H1 (cell line): ENCODE measurements at regions not wholly inside any gene's neighbourhood (a gene's known extent, or its start where the extent isn't known, plus 50 kb on each side); places are given as distances from the start of the nearest gene placed in this dataset.
"Not testable (repeated sequence)": the region's sequence is repeated elsewhere in the genome, so short reads cannot be mapped to it uniquely, and the experiment has no call there.

ENCODE experiments used
- CTCF ChIA-PET: fragments of 300-600 bp; sonication (Branson Sonifier 250); formaldehyde crosslinking; loops from one replicate; lab custom pipeline; 2021; ENCODE audit not compliant: partially characterized antibody; lab: Charles Lee
- POLR2A ChIA-PET: fragments of 300-600 bp; sonication (Branson Sonifier 250); formaldehyde crosslinking; loops from one replicate; lab custom pipeline; 2021; ENCODE audit warnings: inconsistent platforms; ENCODE audit not compliant: partially characterized antibody; lab: Charles Lee
- DNase-seq, 2 experiments: peaks; one replicate each; pipeline versions ENCODE4 v3.0.0 to v3.0.0-alpha.2; 2010 to 2022; ENCODE audit warnings: low spot score in 2 of 2, low read depth in 1 of 2, mixed read lengths in 1 of 2
- FAIRE-seq: peaks from 2 replicates; lab custom pipeline; 2011; peaks lifted over from hg19 to GRCh38; lab: Jason Lieb, UNC
- H2AFZ ChIP-seq: 2 replicates; pipeline ENCODE4 v1.8.1; 2012; ENCODE audit warnings: low read length, inconsistent platforms
- H2AK5ac ChIP-seq: 2 replicates; pipeline ENCODE4 v1.6.1; 2013; ENCODE audit warnings: low read depth, low read length
- H2BK120ac ChIP-seq: replicated peaks from 2 replicates; pipeline ENCODE3; 2013; ENCODE audit warnings: low read depth, low read length, inconsistent platforms
- H2BK12ac ChIP-seq: 2 replicates; pipeline ENCODE4 v1.6.1; 2013; ENCODE audit warnings: low read depth, low read length
- H2BK15ac ChIP-seq: 2 replicates; pipeline ENCODE4 v1.6.1; 2013; ENCODE audit warnings: low read length
- H2BK20ac ChIP-seq: 2 replicates; pipeline ENCODE4 v1.6.1; 2013; ENCODE audit warnings: low read length
- H2BK5ac ChIP-seq: 2 replicates; pipeline ENCODE4 v1.6.1; 2013; ENCODE audit warnings: low read depth, low read length
- H3K14ac ChIP-seq: 2 replicates; pipeline ENCODE4 v1.6.1; 2013; ENCODE audit warnings: inconsistent platforms; ENCODE audit not compliant: insufficient read length
- H3K18ac ChIP-seq: 2 replicates; pipeline ENCODE4 v1.6.1; 2013; ENCODE audit warnings: low read length; ENCODE audit errors: extremely low read depth
- H3K23ac ChIP-seq: 2 replicates; pipeline ENCODE4 v1.6.1; 2013; ENCODE audit warnings: inconsistent platforms; ENCODE audit not compliant: insufficient read length
- H3K23me2 ChIP-seq: 2 replicates; pipeline ENCODE4 v1.6.1; 2013; ENCODE audit warnings: low read depth, low read length
- H3K27ac ChIP-seq: 2 replicates; pipeline ENCODE4 v1.6.1; 2011; ENCODE audit warnings: low read depth, low read length, inconsistent platforms
- H3K27me3 ChIP-seq, 4 experiments: replicated peaks in 1 of 4; 1 replicate in 1 of 4; 2 replicates in 3 of 4; pipeline versions ENCODE4 v1.6.1 to v1.8.1; 2011 to 2013; ENCODE audit warnings: low read length in 3 of 4, mild to moderate bottlenecking in 3 of 4, inconsistent platforms in 2 of 4, mixed read lengths in 2 of 4, moderate library complexity in 1 of 4; ENCODE audit not compliant: control insufficient read depth in 3 of 4, insufficient read depth in 3 of 4; ENCODE audit errors: extremely low read depth in 1 of 4
- H3K36me3 ChIP-seq, 4 experiments: 2 replicates each; pipeline versions ENCODE4 v1.6.1 to v1.8.1; 2011 to 2013; ENCODE audit warnings: mild to moderate bottlenecking in 4 of 4, low read length in 3 of 4, moderate library complexity in 2 of 4, control low read depth in 1 of 4, inconsistent platforms in 1 of 4; ENCODE audit not compliant: insufficient read depth in 4 of 4, control insufficient read depth in 2 of 4
- H3K4ac ChIP-seq: replicated peaks from 2 replicates; pipeline ENCODE3; 2013; ENCODE audit warnings: low read length, low read depth, mixed read lengths, inconsistent platforms; ENCODE audit not compliant: insufficient read length
- H3K4me1 ChIP-seq, 4 experiments: replicated peaks in 1 of 4; 1 replicate in 1 of 4; 2 replicates in 3 of 4; pipeline versions ENCODE4 v1.6.1 to v1.8.1; 2011 to 2013; ENCODE audit warnings: low read length in 3 of 4, inconsistent platforms in 2 of 4, mixed read lengths in 1 of 4; ENCODE audit not compliant: insufficient read depth in 4 of 4, control insufficient read depth in 3 of 4
- H3K4me2 ChIP-seq, 2 experiments: 2 replicates each; pipeline versions ENCODE4 v1.6.1 to v1.8.1; 2011 to 2013; ENCODE audit warnings: low read depth in 2 of 2, low read length in 2 of 2, control low read depth in 1 of 2, inconsistent platforms in 1 of 2, mild to moderate bottlenecking in 1 of 2; ENCODE audit not compliant: insufficient read depth in 1 of 2
- H3K4me3 ChIP-seq, 4 experiments: fragments of 200-600, 300-600 bp in 1 of 4; sonication (generic), shearing (Covaris generic), sonication (Bioruptor Twin) in 1 of 4; 2 replicates each; pipeline versions ENCODE4 v1.5.1 to v1.8.1; 2011 to 2016; ENCODE audit warnings: low read length in 4 of 4, low read depth in 3 of 4, control low read depth in 2 of 4, inconsistent platforms in 2 of 4, mild to moderate bottlenecking in 2 of 4, mixed read lengths in 1 of 4, moderate library complexity in 1 of 4; ENCODE audit not compliant: insufficient read depth in 2 of 4; ENCODE audit errors: extremely low read depth in 1 of 4
- H3K56ac ChIP-seq: replicated peaks from 2 replicates; pipeline ENCODE3; 2013; ENCODE audit warnings: low read depth, mild to moderate bottlenecking, mixed read lengths, low read length, inconsistent platforms; ENCODE audit not compliant: insufficient read length
- H3K79me1 ChIP-seq: 2 replicates; pipeline ENCODE4 v1.6.1; 2013; ENCODE audit warnings: low read depth, low read length, control low read depth
- H3K79me2 ChIP-seq, 2 experiments: 2 replicates each; pipeline versions ENCODE4 v1.6.1 to v1.8.1; 2012 to 2013; ENCODE audit warnings: low read length in 2 of 2, mild to moderate bottlenecking in 2 of 2, inconsistent platforms in 1 of 2; ENCODE audit not compliant: insufficient read depth in 2 of 2, control insufficient read depth in 1 of 2
- H3K9ac ChIP-seq, 4 experiments: replicated peaks in 1 of 4; 1 replicate in 1 of 4; 2 replicates in 3 of 4; pipeline versions ENCODE4 v1.6.1 to v1.8.1; 2011 to 2013; ENCODE audit warnings: low read depth in 3 of 4, low read length in 3 of 4, control low read depth in 2 of 4, mild to moderate bottlenecking in 2 of 4, moderate library complexity in 2 of 4, inconsistent platforms in 1 of 4; ENCODE audit errors: extremely low read depth in 1 of 4
- H3K9me3 ChIP-seq, 2 experiments: 2 replicates each; pipeline versions ENCODE4 v1.6.1 to v1.8.1; 2012 to 2013; ENCODE audit warnings: mild to moderate bottlenecking in 2 of 2, moderate library complexity in 2 of 2, control low read depth in 1 of 2, inconsistent platforms in 1 of 2, low read depth in 1 of 2, low read length in 1 of 2, mixed read lengths in 1 of 2; ENCODE audit not compliant: insufficient read depth in 2 of 2
- H4K20me1 ChIP-seq, 2 experiments: replicated peaks in 1 of 2; 2 replicates each; pipeline versions ENCODE3 to v1.8.1; 2011 to 2013; ENCODE audit warnings: inconsistent platforms in 2 of 2, low read length in 2 of 2, mild to moderate bottlenecking in 1 of 2; ENCODE audit not compliant: insufficient read depth in 2 of 2, control insufficient read depth in 1 of 2
- H4K5ac ChIP-seq: 2 replicates; pipeline ENCODE4 v1.6.1; 2013; ENCODE audit warnings: low read length, low read depth, mixed read lengths, inconsistent platforms; ENCODE audit not compliant: insufficient read length
- H4K8ac ChIP-seq: 2 replicates; pipeline ENCODE4 v1.8.0; 2013; ENCODE audit warnings: mild to moderate bottlenecking, moderate library complexity, low read length, inconsistent platforms; ENCODE audit not compliant: insufficient read depth; ENCODE audit errors: extremely low read depth
- H4K91ac ChIP-seq: replicated peaks from 2 replicates; pipeline ENCODE3; 2013; ENCODE audit warnings: low read length, mixed read lengths, inconsistent platforms; ENCODE audit not compliant: insufficient read length
- POLR2A ChIP-seq, 2 experiments: IDR thresholded peaks; 1 replicate in 1 of 2; 2 replicates in 1 of 2; pipeline ENCODE4 v1.6.1; 2011; ENCODE audit warnings: low read depth in 2 of 2, low read length in 2 of 2, mild to moderate bottlenecking in 2 of 2; ENCODE audit errors: control extremely low read depth in 1 of 2
- POLR2AphosphoS5 ChIP-seq: IDR thresholded peaks from 2 replicates; pipeline ENCODE4 v1.6.1; 2011; ENCODE audit warnings: low read depth, low read length
- TAF1 ChIP-seq: IDR thresholded peaks from 2 replicates; pipeline ENCODE4 v1.6.1; 2011; ENCODE audit warnings: mild to moderate bottlenecking, low read depth, low read length
- TAF7 ChIP-seq: optimal IDR thresholded peaks from 2 replicates; pipeline ENCODE3; 2011; ENCODE audit warnings: low read depth, mild to moderate bottlenecking, inconsistent platforms, low read length, moderate library complexity, borderline replicate concordance
- TBP ChIP-seq: IDR thresholded peaks from 2 replicates; pipeline ENCODE4 v1.6.1; 2011; ENCODE audit warnings: low read depth, low read length, improper control_type of control experiment
- WGBS, 2 experiments: shearing (Covaris generic) in 1 of 2; methylation state at CpG; one replicate each; pipeline versions ENCODE4 v1.1.6 to v1.1.7; 2013 to 2015; ENCODE audit warnings: low lambda C conversion rate in 2 of 2, mixed read lengths in 2 of 2, inconsistent platforms in 1 of 2, low coverage in 1 of 2, missing lambda C conversion rate in 1 of 2; ENCODE audit not compliant: insufficient replicate concordance in 2 of 2, insufficient coverage in 1 of 2, insufficient read length in 1 of 2; ENCODE audit errors: extremely low coverage in 1 of 2, missing lambda C conversion rate in 1 of 2; 5-methylcytosine and 5-hydroxymethylcytosine counted together

- H3K4me3 ChIP-seq, result peak overlapping the region; percentile 45 to 95 (median 74)
- CTCF ChIA-PET, H3K79me1 ChIP-seq, H4K8ac ChIP-seq, H2BK15ac ChIP-seq, H3K14ac ChIP-seq, H4K91ac ChIP-seq, H3K23me2 ChIP-seq, H3K27me3 ChIP-seq, H3K9ac ChIP-seq, H3K56ac ChIP-seq, H2BK5ac ChIP-seq, H3K23ac ChIP-seq, H3K4ac ChIP-seq, H3K18ac ChIP-seq, FAIRE-seq, H2BK20ac ChIP-seq, H3K9me3 ChIP-seq, H2AFZ ChIP-seq, H2AK5ac ChIP-seq, H2BK12ac ChIP-seq, DNase-seq, H4K20me1 ChIP-seq, H2BK120ac ChIP-seq: not testable (repeated sequence)
- peaks cover 0 to 55% of the 10 kb centered on the region in 2 experiments; a peak in 3 of 4 replicates for H3K79me2 ChIP-seq
- peak; percentile 74 for TF ChIP-seq TAF1
- peak; percentile 76 for TF ChIP-seq TBP
- TF ChIP-seq POLR2AphosphoS5, result peak; percentile 58; the same call in 1 of the 2 replicates
- TF ChIP-seq TAF7, result peak; percentile 65
- peak in 1 of 2 experiments; percentile 85; a peak in 2 of 3 replicates for TF ChIP-seq POLR2A (IDR thresholded peaks at IDR 0.05; ENCODE audit: control extremely low read depth in 1 of 2, low read depth in 2 of 2, low read length in 2 of 2)
- WGBS, 2 experiments, result 0% methylated on average over 3 of the region's 4 CpGs; no CpG with 5 or more reads in 1 of the 2 experiments
- peaks cover 0 to 18% (median 7%) of the 10 kb centered on the region in 4 experiments; a peak in 3 of 8 replicates for H3K36me3 ChIP-seq
- H4K5ac ChIP-seq, result peak overlapping the region; percentile 84
- peaks cover 0 to 15% (median 7%) of the 10 kb centered on the region in 4 experiments; a peak in 3 of 7 replicates for H3K4me1 ChIP-seq
- POLR2A ChIA-PET, result interaction anchor here (0.6 to 6.0 kb wide), 11 partner anchors 11 to 795 kb away, joined by 3 to 44 read pairs (median 6); no protein-coding TSS in a partner anchor
- 0 out of 2 replicates have a peak overlapping the region, but pooled peaks have one; percentile 36 for H3K27ac ChIP-seq
- peak overlapping the region; percentile 58 to 63 for H3K4me2 ChIP-seq
These were observed 489.9 kb upstream of the IMPG1 start for GRCh38 chr6:76562371-76562770.
